HG02885 (cell line): ENCODE measurements at regions not wholly inside any gene's neighbourhood (a gene's known extent, or its start where the extent isn't known, plus 50 kb on each side); places are given as distances from the start of the nearest gene placed in this dataset.

ENCODE experiments used
- ATAC-seq: cut with Tn5 transposase; IDR thresholded peaks from one replicate; pipeline ENCODE4 v1.9.1; 2021; ENCODE audit warnings: mild to moderate bottlenecking; ENCODE audit not compliant: unreplicated experiment, poor library complexity

- ATAC-seq, result no peak
Measured at GRCh38 chr5:99929806-99930135, 605.4 kb upstream of the FAM174A start.

- no peak for ATAC-seq
Measured at GRCh38 chr5:99929067-99929805, 605.9 kb upstream of the FAM174A start.

- no peak for ATAC-seq
Measured at GRCh38 chr5:99928490-99928889, 606.7 kb upstream of the FAM174A start.

GRCh38 chr5:99926463-99926862, 608.7 kb upstream of the FAM174A start:
- no peak for ATAC-seq

GRCh38 chr5:99922386-99922785, 612.8 kb upstream of the FAM174A start:
- ATAC-seq, result no peak

- no peak for ATAC-seq
Measured at GRCh38 chr5:99911971-99912370, 623.2 kb upstream of the FAM174A start.

- no peak for ATAC-seq
Measured at GRCh38 chr5:99906776-99907175, 628.4 kb upstream of the FAM174A start.

GRCh38 chr5:99901972-99902371, 633.2 kb upstream of the FAM174A start:
- ATAC-seq, result no peak

GRCh38 chr5:99900302-99900852, 634.8 kb upstream of the FAM174A start:
- no peak for ATAC-seq

- ATAC-seq, result no peak
Measured at GRCh38 chr5:99879791-99880511, 655.2 kb upstream of the FAM174A start.

GRCh38 chr5:99878830-99879229, 656.3 kb upstream of the FAM174A start:
- no peak for ATAC-seq

GRCh38 chr5:99866740-99867139, 668.4 kb upstream of the FAM174A start:
- ATAC-seq, result peak; percentile 90

GRCh38 chr5:99865159-99865558, 670.0 kb upstream of the FAM174A start:
- ATAC-seq, result no peak

GRCh38 chr5:99835791-99836190, 699.4 kb upstream of the FAM174A start:
- no peak for ATAC-seq

GRCh38 chr5:99827136-99827535, 708.0 kb upstream of the FAM174A start:
- ATAC-seq, result no peak

GRCh38 chr5:99817796-99818195, 717.4 kb upstream of the FAM174A start:
- no peak for ATAC-seq

GRCh38 chr5:99814321-99815063, 720.7 kb upstream of the FAM174A start:
- ATAC-seq, result no peak

- ATAC-seq, result no peak
Measured at GRCh38 chr5:99808657-99809230, 726.4 kb upstream of the FAM174A start.

GRCh38 chr5:99807346-99807745, 727.8 kb upstream of the FAM174A start:
- no peak for ATAC-seq

GRCh38 chr5:99795031-99795430, 740.1 kb upstream of the FAM174A start:
- no peak for ATAC-seq

- ATAC-seq, result no peak
Measured at GRCh38 chr5:99788482-99788881, 746.7 kb upstream of the FAM174A start.
